Endothelial cell of umbilical vein (primary cell): ENCODE measurements at regions not wholly inside any gene's neighbourhood (a gene's known extent, or its start where the extent isn't known, plus 50 kb on each side); places are given as distances from the start of the nearest gene placed in this dataset.

Experiments used
- EZH2 ChIP-seq: IDR thresholded peaks from 2 replicates; pipeline ENCODE4 v1.6.1; 2012; ENCODE audit warnings: borderline replicate concordance, low read depth, mild to moderate bottlenecking, moderate library complexity, low read length, inconsistent platforms; ENCODE audit not compliant: severe bottlenecking
- FOS ChIP-seq: IDR thresholded peaks from 2 replicates; pipeline ENCODE4 v1.6.1; 2011; ENCODE audit warnings: mild to moderate bottlenecking, low read length, moderate library complexity, borderline replicate concordance; ENCODE audit not compliant: insufficient read depth
- GATA2 ChIP-seq: IDR thresholded peaks from 2 replicates; pipeline ENCODE4 v1.7.0; 2011; ENCODE audit warnings: low read depth, mild to moderate bottlenecking, moderate library complexity, mixed read lengths, low read length; ENCODE audit not compliant: insufficient read length, insufficient read depth
- JUN ChIP-seq: IDR thresholded peaks from 2 replicates; pipeline ENCODE4 v1.6.1; 2011; ENCODE audit warnings: borderline replicate concordance, low read depth; ENCODE audit not compliant: insufficient read length, insufficient read depth
- MYC ChIP-seq: IDR thresholded peaks from one replicate; pipeline ENCODE4 v1.6.1; 2011; ENCODE audit warnings: mild to moderate bottlenecking, low read depth, low read length
- POLR2A ChIP-seq: IDR thresholded peaks from 2 replicates; pipeline ENCODE4 v1.6.1; 2012; ENCODE audit warnings: low read depth, mild to moderate bottlenecking, control low read depth, low read length
- POLR2AphosphoS5 ChIP-seq: IDR thresholded peaks from 2 replicates; pipeline ENCODE4 v1.6.1; 2012; ENCODE audit warnings: low read depth, mild to moderate bottlenecking, control low read depth, low read length, moderate library complexity; ENCODE audit not compliant: insufficient read depth
- TF ChIP-seq, protein P1 (sequence below), 2 donors: IDR thresholded peaks; 1 replicate in 1 of 2; 2 replicates in 1 of 2; pipeline ENCODE4 v1.5.1; 2011; ENCODE audit warnings: low read length in 2 of 2, mild to moderate bottlenecking in 2 of 2, moderate library complexity in 2 of 2, control low read depth in 1 of 2, inconsistent platforms in 1 of 2, low read depth in 1 of 2; ENCODE audit not compliant: insufficient read depth in 1 of 2; ENCODE audit errors: extremely low read depth in 1 of 2
- TF ChIP-seq, protein P2 (sequence below): IDR thresholded peaks from 2 replicates; pipeline ENCODE4 v1.6.1; 2011; ENCODE audit not compliant: insufficient read depth, insufficient read length

DNA sequence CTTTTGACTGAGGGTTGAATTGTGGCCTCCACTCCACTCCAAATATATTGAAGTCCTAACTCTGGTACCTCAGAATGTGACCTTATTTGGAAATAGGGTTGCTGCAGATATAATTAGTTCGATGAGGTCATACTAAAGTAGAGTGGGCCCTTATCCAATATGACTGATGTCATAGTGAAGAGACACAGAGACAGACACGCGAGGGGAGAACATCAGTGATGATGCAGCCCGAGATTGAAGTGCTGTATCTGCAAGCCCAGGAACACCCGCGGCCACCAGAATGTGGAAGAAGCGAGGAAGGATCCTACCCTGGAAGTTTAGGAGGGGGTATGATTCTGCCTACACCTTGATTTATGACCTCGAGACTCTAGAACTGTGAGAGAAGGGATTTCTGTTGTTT, 279.0 kb downstream of the ANKRD50 start:
- TF ChIP-seq, protein P1, sequence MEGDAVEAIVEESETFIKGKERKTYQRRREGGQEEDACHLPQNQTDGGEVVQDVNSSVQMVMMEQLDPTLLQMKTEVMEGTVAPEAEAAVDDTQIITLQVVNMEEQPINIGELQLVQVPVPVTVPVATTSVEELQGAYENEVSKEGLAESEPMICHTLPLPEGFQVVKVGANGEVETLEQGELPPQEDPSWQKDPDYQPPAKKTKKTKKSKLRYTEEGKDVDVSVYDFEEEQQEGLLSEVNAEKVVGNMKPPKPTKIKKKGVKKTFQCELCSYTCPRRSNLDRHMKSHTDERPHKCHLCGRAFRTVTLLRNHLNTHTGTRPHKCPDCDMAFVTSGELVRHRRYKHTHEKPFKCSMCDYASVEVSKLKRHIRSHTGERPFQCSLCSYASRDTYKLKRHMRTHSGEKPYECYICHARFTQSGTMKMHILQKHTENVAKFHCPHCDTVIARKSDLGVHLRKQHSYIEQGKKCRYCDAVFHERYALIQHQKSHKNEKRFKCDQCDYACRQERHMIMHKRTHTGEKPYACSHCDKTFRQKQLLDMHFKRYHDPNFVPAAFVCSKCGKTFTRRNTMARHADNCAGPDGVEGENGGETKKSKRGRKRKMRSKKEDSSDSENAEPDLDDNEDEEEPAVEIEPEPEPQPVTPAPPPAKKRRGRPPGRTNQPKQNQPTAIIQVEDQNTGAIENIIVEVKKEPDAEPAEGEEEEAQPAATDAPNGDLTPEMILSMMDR (IDR thresholded peaks at IDR 0.05; ENCODE audit: extremely low read depth in 1 of 2, insufficient read depth in 1 of 2, low read depth in 1 of 2, low read length in 2 of 2): no peak
- TF ChIP-seq, protein P2, sequence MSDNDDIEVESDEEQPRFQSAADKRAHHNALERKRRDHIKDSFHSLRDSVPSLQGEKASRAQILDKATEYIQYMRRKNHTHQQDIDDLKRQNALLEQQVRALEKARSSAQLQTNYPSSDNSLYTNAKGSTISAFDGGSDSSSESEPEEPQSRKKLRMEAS: no peak
- no peak for TF ChIP-seq POLR2A
- TF ChIP-seq POLR2AphosphoS5: peak; percentile 53
- TF ChIP-seq FOS: peak; percentile 22
- no peak for TF ChIP-seq EZH2
- TF ChIP-seq JUN: peak; percentile 70
- no peak for TF ChIP-seq MYC
- no peak for TF ChIP-seq GATA2
